ENCODE measurements at regions not wholly inside any gene's neighbourhood (a gene's known extent, or its start where the extent isn't known, plus 50 kb on each side); places are given as distances from the start of the nearest gene placed in this dataset.

GRCh38 chr6:128784266-128784665 lies 98.7 kb upstream of the LAMA2 start:
- no peak for TF ChIP-seq MAX (IDR thresholded peaks at IDR 0.05)
- TF ChIP-seq RAD21 (IDR thresholded peaks at IDR 0.05), result no peak
- TF ChIP-seq CTCF (IDR thresholded peaks at IDR 0.05; ENCODE audit: low read depth, low read length, missing input control), result no peak

Data from liver (tissue), 3 donors.